ENCODE measurements at regions not wholly inside any gene's neighbourhood (a gene's known extent, or its start where the extent isn't known, plus 50 kb on each side); places are given as distances from the start of the nearest gene placed in this dataset.
"Not testable (repeated sequence)": the region's sequence is repeated elsewhere in the genome, so short reads cannot be mapped to it uniquely, and the experiment has no call there.

- H3K36me3 ChIP-seq (ENCODE audit: control insufficient read depth, insufficient read depth, low read length); H3K9me3 ChIP-seq (ENCODE audit: control insufficient read depth, insufficient read depth, low read length); H3K4me1 ChIP-seq (ENCODE audit: control insufficient read depth, insufficient read depth, low read length); H3K9ac ChIP-seq (ENCODE audit: low read depth, low read length); H3K27me3 ChIP-seq (ENCODE audit: control insufficient read depth, insufficient read depth, low read length); H3K4me3 ChIP-seq (ENCODE audit: low read depth, low read length): not testable (repeated sequence)
Measured at GRCh38 chr5:124526079-124526478, 220.4 kb downstream of the ZNF608 start.

GRCh38 chr5:124524552-124525232, 221.7 kb downstream of the ZNF608 start:
- no peak overlapping the region for H3K9ac ChIP-seq (ENCODE audit: low read depth, low read length)
- no peaks in the 10 kb centered on the region for H3K4me1 ChIP-seq (ENCODE audit: control insufficient read depth, insufficient read depth, low read length)
- H3K9me3 ChIP-seq (ENCODE audit: control insufficient read depth, insufficient read depth, low read length), result no peaks in the 10 kb centered on the region
- H3K27me3 ChIP-seq (ENCODE audit: control insufficient read depth, insufficient read depth, low read length), result no peaks in the 10 kb centered on the region
- peaks cover 3% of the 10 kb centered on the region for H3K36me3 ChIP-seq (ENCODE audit: control insufficient read depth, insufficient read depth, low read length)
- no peak overlapping the region for H3K4me3 ChIP-seq (ENCODE audit: low read depth, low read length)

GRCh38 chr5:124523897-124524296, 222.5 kb downstream of the ZNF608 start:
- no peaks in the 10 kb centered on the region for H3K9me3 ChIP-seq (ENCODE audit: control insufficient read depth, insufficient read depth, low read length)
- no peaks in the 10 kb centered on the region for H3K27me3 ChIP-seq (ENCODE audit: control insufficient read depth, insufficient read depth, low read length)
- H3K36me3 ChIP-seq (ENCODE audit: control insufficient read depth, insufficient read depth, low read length), result peaks cover 3% of the 10 kb centered on the region
- no peaks in the 10 kb centered on the region for H3K4me1 ChIP-seq (ENCODE audit: control insufficient read depth, insufficient read depth, low read length)
- H3K9ac ChIP-seq (ENCODE audit: low read depth, low read length), result no peak overlapping the region
- H3K4me3 ChIP-seq (ENCODE audit: low read depth, low read length), result no peak overlapping the region

- Histone ChIP-seq H3K27me3 (ENCODE audit: control insufficient read depth, insufficient read depth, low read length) (no peaks in the 10 kb centered on the region), H3K9ac (ENCODE audit: low read depth, low read length) (no peak overlapping the region), H3K4me3 (ENCODE audit: low read depth, low read length) (no peak overlapping the region), H3K4me1 (ENCODE audit: control insufficient read depth, insufficient read depth, low read length) (no peaks in the 10 kb centered on the region), H3K9me3 (ENCODE audit: control insufficient read depth, insufficient read depth, low read length) (no peaks in the 10 kb centered on the region), H3K36me3 (ENCODE audit: control insufficient read depth, insufficient read depth, low read length) (peaks cover 3% of the 10 kb centered on the region)
Measured at GRCh38 chr5:124522992-124523391, 223.4 kb downstream of the ZNF608 start.

GRCh38 chr5:124521461-124522230, 224.8 kb downstream of the ZNF608 start:
- no peak overlapping the region for H3K4me3 ChIP-seq (ENCODE audit: low read depth, low read length)
- no peak overlapping the region for H3K9ac ChIP-seq (ENCODE audit: low read depth, low read length)
- H3K36me3 ChIP-seq (ENCODE audit: control insufficient read depth, insufficient read depth, low read length), result peaks cover 3% of the 10 kb centered on the region
- H3K4me1 ChIP-seq (ENCODE audit: control insufficient read depth, insufficient read depth, low read length), result no peaks in the 10 kb centered on the region
- no peaks in the 10 kb centered on the region for H3K27me3 ChIP-seq (ENCODE audit: control insufficient read depth, insufficient read depth, low read length)
- no peaks in the 10 kb centered on the region for H3K9me3 ChIP-seq (ENCODE audit: control insufficient read depth, insufficient read depth, low read length)

GRCh38 chr5:124519396-124519795, 227.0 kb downstream of the ZNF608 start:
- Histone ChIP-seq H3K9ac (ENCODE audit: low read depth, low read length) (no peak overlapping the region), H3K4me1 (ENCODE audit: control insufficient read depth, insufficient read depth, low read length) (peaks cover 2% of the 10 kb centered on the region), H3K36me3 (ENCODE audit: control insufficient read depth, insufficient read depth, low read length) (no peaks in the 10 kb centered on the region), H3K27me3 (ENCODE audit: control insufficient read depth, insufficient read depth, low read length) (no peaks in the 10 kb centered on the region), H3K4me3 (ENCODE audit: low read depth, low read length) (no peak overlapping the region), H3K9me3 (ENCODE audit: control insufficient read depth, insufficient read depth, low read length) (no peaks in the 10 kb centered on the region)

- no peaks in the 10 kb centered on the region for H3K27me3 ChIP-seq (ENCODE audit: control insufficient read depth, insufficient read depth, low read length)
- no peaks in the 10 kb centered on the region for H3K36me3 ChIP-seq (ENCODE audit: control insufficient read depth, insufficient read depth, low read length)
- peaks cover 2% of the 10 kb centered on the region for H3K4me1 ChIP-seq (ENCODE audit: control insufficient read depth, insufficient read depth, low read length)
- no peak overlapping the region for H3K4me3 ChIP-seq (ENCODE audit: low read depth, low read length)
- H3K9ac ChIP-seq (ENCODE audit: low read depth, low read length), result no peak overlapping the region
- no peaks in the 10 kb centered on the region for H3K9me3 ChIP-seq (ENCODE audit: control insufficient read depth, insufficient read depth, low read length)
Measured at GRCh38 chr5:124516567-124516966, 229.9 kb downstream of the ZNF608 start.

GRCh38 chr5:124515497-124516245, 230.8 kb downstream of the ZNF608 start:
- Histone ChIP-seq H3K36me3 (ENCODE audit: control insufficient read depth, insufficient read depth, low read length) (no peaks in the 10 kb centered on the region), H3K27me3 (ENCODE audit: control insufficient read depth, insufficient read depth, low read length) (no peaks in the 10 kb centered on the region), H3K9me3 (ENCODE audit: control insufficient read depth, insufficient read depth, low read length) (no peaks in the 10 kb centered on the region), H3K4me3 (ENCODE audit: low read depth, low read length) (no peak overlapping the region), H3K9ac (ENCODE audit: low read depth, low read length) (no peak overlapping the region), H3K4me1 (ENCODE audit: control insufficient read depth, insufficient read depth, low read length) (peaks cover 2% of the 10 kb centered on the region)

- H3K27me3 ChIP-seq (ENCODE audit: control insufficient read depth, insufficient read depth, low read length), result no peaks in the 10 kb centered on the region
- H3K9me3 ChIP-seq (ENCODE audit: control insufficient read depth, insufficient read depth, low read length), result no peaks in the 10 kb centered on the region
- H3K9ac ChIP-seq (ENCODE audit: low read depth, low read length), result no peak overlapping the region
- H3K4me3 ChIP-seq (ENCODE audit: low read depth, low read length), result no peak overlapping the region
- H3K4me1 ChIP-seq (ENCODE audit: control insufficient read depth, insufficient read depth, low read length), result peaks cover 2% of the 10 kb centered on the region
- H3K36me3 ChIP-seq (ENCODE audit: control insufficient read depth, insufficient read depth, low read length), result no peaks in the 10 kb centered on the region
Measured at GRCh38 chr5:124514956-124515355, 231.5 kb downstream of the ZNF608 start.

- Histone ChIP-seq H3K36me3 (ENCODE audit: control insufficient read depth, insufficient read depth, low read length) (no peaks in the 10 kb centered on the region), H3K9ac (ENCODE audit: low read depth, low read length) (no peak overlapping the region)
Measured at GRCh38 chr5:124512952-124513632, 233.3 kb downstream of the ZNF608 start.

GRCh38 chr5:124512236-124512635, 234.2 kb downstream of the ZNF608 start:
- Histone ChIP-seq H3K36me3 (ENCODE audit: control insufficient read depth, insufficient read depth, low read length) (no peaks in the 10 kb centered on the region), H3K4me3 (ENCODE audit: low read depth, low read length) (no peak overlapping the region), H3K9ac (ENCODE audit: low read depth, low read length) (no peak overlapping the region), H3K27me3 (ENCODE audit: control insufficient read depth, insufficient read depth, low read length) (no peaks in the 10 kb centered on the region), H3K9me3 (ENCODE audit: control insufficient read depth, insufficient read depth, low read length) (no peaks in the 10 kb centered on the region), H3K4me1 (ENCODE audit: control insufficient read depth, insufficient read depth, low read length) (peaks cover 2% of the 10 kb centered on the region)

More at GRCh38 chr5:124512952-124513632, 233.3 kb downstream of the ZNF608 start:
- no peaks in the 10 kb centered on the region for H3K9me3 ChIP-seq (ENCODE audit: control insufficient read depth, insufficient read depth, low read length)
- no peak overlapping the region for H3K4me3 ChIP-seq (ENCODE audit: low read depth, low read length)
- H3K27me3 ChIP-seq (ENCODE audit: control insufficient read depth, insufficient read depth, low read length), result no peaks in the 10 kb centered on the region
- H3K4me1 ChIP-seq (ENCODE audit: control insufficient read depth, insufficient read depth, low read length), result peaks cover 2% of the 10 kb centered on the region

Data from iPS-15b (cell line).